ENCODE measurements at regions not wholly inside any gene's neighbourhood (a gene's known extent, or its start where the extent isn't known, plus 50 kb on each side); places are given as distances from the start of the nearest gene placed in this dataset.

DNA sequence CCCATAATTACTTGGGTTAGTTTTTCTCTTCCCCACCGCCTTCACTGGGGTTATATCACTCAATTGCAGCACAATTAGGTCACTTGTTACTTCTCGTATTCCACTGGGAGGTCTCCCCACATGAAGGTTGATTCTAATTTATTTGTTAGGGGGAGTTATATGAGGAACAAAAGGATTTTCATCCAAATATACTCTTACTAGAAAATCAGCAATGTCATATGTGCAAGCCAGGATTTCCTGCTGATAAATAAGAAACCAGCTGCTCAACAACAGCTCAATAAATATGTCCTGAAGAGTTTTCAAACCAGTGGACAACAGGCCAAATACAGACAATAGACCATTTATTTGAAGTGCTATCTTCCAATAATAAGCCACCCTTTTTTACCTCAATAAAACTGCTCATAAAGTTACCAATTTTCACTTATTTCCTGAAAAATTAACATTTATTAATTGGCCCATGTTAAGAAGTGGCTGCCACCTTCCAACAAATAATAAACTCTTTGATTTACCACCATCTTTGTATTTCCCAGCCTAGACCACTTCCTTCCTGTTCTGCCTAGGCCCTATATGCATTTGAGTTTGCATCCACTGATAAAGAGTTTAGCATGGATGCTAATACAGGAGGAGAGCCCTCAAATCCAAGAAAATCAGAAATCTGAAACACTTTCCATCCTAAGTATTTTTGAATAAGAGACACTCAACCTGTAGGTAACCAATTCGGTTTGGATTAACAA is 184.4 kb upstream of the SLC39A10 start:
- H3K27me3 ChIP-seq (ENCODE audit: control insufficient read depth in 1 of 2, insufficient read depth in 2 of 2, low read length in 2 of 2), result no peaks in the 10 kb centered on the region
- H3K27ac ChIP-seq (ENCODE audit: low read depth, low read length), result no peak overlapping the region
- H3K4me1 ChIP-seq (ENCODE audit: insufficient read depth, low read length), result no peaks in the 10 kb centered on the region
- H3K9me3 ChIP-seq (ENCODE audit: low read length), result no peaks in the 10 kb centered on the region
- H3K36me3 ChIP-seq (ENCODE audit: insufficient read depth, low read length), result no peaks in the 10 kb centered on the region
- no peak overlapping the region for H3K9ac ChIP-seq (ENCODE audit: low read length)
- H3K4me3 ChIP-seq (ENCODE audit: low read depth in 1 of 2, low read length in 2 of 2), result no peak overlapping the region

DNA sequence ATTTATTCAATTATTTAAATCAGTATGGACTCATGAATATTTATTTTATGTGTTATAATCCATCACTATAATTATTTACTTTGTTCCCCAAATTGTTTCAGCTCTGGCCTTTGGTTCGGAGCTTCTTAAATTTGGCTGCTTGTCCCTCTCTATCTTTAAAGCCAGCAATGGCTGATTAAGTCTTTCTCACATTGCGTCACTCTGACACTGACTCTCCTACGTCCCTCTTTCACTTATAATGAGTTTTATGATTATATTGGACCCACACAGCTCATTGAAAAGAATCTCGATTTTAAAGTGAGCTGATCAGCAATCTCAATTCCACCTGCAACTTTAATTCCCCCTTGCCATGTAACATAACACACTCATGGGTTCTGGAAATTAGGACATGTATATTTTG is 185.2 kb upstream of the SLC39A10 start:
- Histone ChIP-seq H3K27ac (ENCODE audit: low read depth, low read length) (no peak overlapping the region), H3K9ac (ENCODE audit: low read length) (no peak overlapping the region)

DNA sequence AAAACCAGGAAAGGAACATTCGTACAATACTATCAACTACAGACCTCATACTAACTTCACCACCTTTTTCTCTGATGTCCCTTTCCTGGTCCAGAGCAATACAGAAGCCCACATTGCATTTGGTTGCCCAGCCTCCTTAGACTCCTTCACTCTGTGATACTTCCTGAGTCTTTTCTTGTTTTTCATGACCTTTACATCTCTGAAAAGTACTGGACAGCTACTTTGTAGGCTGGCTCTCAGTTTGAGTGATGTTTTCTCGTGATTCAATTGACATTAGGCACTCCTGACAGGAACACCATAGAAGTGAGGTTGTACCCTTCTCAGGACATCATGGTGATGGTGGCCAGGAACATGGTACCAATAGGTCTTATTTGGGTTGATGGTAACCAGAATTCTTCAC is 185.9 kb upstream of the SLC39A10 start:
- Histone ChIP-seq H3K9ac (ENCODE audit: low read length) (no peak overlapping the region), H3K27ac (ENCODE audit: low read depth, low read length) (no peak overlapping the region), H3K27me3 (ENCODE audit: control insufficient read depth in 1 of 2, insufficient read depth in 2 of 2, low read length in 2 of 2) (no peaks in the 10 kb centered on the region), H3K4me1 (ENCODE audit: insufficient read depth, low read length) (no peaks in the 10 kb centered on the region), H3K36me3 (ENCODE audit: insufficient read depth, low read length) (no peaks in the 10 kb centered on the region), H3K9me3 (ENCODE audit: low read length) (no peaks in the 10 kb centered on the region), H3K4me3 (ENCODE audit: low read depth in 1 of 2, low read length in 2 of 2) (no peak overlapping the region)

More for the DNA sequence above, 185.2 kb upstream of the SLC39A10 start:
- Histone ChIP-seq H3K4me3 (ENCODE audit: low read depth in 1 of 2, low read length in 2 of 2) (no peak overlapping the region), H3K4me1 (ENCODE audit: insufficient read depth, low read length) (no peaks in the 10 kb centered on the region), H3K36me3 (ENCODE audit: insufficient read depth, low read length) (no peaks in the 10 kb centered on the region), H3K9me3 (ENCODE audit: low read length) (no peaks in the 10 kb centered on the region), H3K27me3 (ENCODE audit: control insufficient read depth in 1 of 2, insufficient read depth in 2 of 2, low read length in 2 of 2) (no peaks in the 10 kb centered on the region)

DNA sequence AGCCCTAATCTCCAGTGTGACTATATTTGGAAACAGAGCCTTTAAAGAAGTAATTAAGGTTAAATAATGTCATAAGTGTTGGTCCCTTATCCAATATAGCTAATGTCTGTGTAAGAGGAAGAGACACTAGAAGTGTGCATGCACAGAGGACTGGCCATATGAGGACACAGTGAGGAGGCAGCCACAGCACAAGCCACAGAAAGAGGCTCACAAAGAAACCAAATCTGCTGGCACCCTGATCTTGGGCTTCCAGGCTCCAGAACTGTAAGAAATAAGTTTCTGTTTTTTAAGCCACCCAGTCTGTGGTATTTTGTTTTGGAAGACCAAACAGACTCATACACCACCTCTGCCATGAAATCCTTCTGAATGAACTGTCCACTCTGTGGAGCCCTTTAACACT is 186.4 kb upstream of the SLC39A10 start:
- Histone ChIP-seq H3K4me3 (ENCODE audit: low read depth in 1 of 2, low read length in 2 of 2) (no peak overlapping the region), H3K9ac (ENCODE audit: low read length) (no peak overlapping the region), H3K9me3 (ENCODE audit: low read length) (no peaks in the 10 kb centered on the region), H3K27me3 (ENCODE audit: control insufficient read depth in 1 of 2, insufficient read depth in 2 of 2, low read length in 2 of 2) (no peaks in the 10 kb centered on the region), H3K27ac (ENCODE audit: low read depth, low read length) (no peak overlapping the region), H3K36me3 (ENCODE audit: insufficient read depth, low read length) (no peaks in the 10 kb centered on the region), H3K4me1 (ENCODE audit: insufficient read depth, low read length) (no peaks in the 10 kb centered on the region)

DNA sequence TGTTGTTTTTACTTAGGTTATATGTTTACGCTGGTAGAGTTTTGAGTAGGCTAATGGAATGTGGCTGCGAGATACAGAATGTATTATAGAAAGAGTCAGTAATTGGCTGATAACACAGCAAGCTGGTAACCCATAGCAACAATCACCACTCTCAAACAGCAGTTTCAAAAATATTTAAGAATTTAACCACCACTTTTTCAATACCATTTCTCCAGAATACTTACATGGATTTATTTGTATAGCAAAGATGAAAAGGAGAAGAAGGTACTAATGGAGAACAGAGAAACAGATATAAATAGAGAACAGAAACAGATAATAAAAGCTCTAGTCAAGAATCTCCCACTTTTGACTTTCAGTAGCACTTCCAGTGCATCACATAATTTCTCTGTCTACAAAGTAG is 188.3 kb upstream of the SLC39A10 start:
- Histone ChIP-seq H3K9ac (ENCODE audit: low read length) (no peak overlapping the region), H3K36me3 (ENCODE audit: insufficient read depth, low read length) (no peaks in the 10 kb centered on the region), H3K9me3 (ENCODE audit: low read length) (no peaks in the 10 kb centered on the region), H3K27ac (ENCODE audit: low read depth, low read length) (no peak overlapping the region), H3K27me3 (ENCODE audit: control insufficient read depth in 1 of 2, insufficient read depth in 2 of 2, low read length in 2 of 2) (no peaks in the 10 kb centered on the region), H3K4me1 (ENCODE audit: insufficient read depth, low read length) (no peaks in the 10 kb centered on the region), H3K4me3 (ENCODE audit: low read depth in 1 of 2, low read length in 2 of 2) (no peak overlapping the region)

DNA sequence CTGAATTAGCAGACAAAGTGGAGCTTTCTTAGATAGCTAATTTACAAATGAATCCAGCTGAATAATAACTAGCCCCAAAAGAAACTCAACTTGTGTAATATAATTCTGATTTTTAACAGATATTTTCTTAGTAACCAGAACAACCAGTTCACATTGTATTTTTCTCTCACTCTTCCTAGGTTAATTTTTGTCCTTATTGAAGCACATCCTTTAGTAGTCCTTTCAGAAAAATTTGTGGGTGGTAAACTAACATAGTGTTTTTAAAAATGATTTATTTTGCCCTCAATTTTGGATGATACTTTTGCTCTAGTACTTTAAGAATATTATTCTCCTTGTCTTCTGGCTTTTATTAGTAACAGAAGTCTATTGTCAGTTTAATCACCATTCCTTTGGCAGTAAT is 190.6 kb upstream of the SLC39A10 start:
- Histone ChIP-seq H3K4me1 (ENCODE audit: insufficient read depth, low read length) (no peaks in the 10 kb centered on the region), H3K9me3 (ENCODE audit: low read length) (no peaks in the 10 kb centered on the region), H3K36me3 (ENCODE audit: insufficient read depth, low read length) (no peaks in the 10 kb centered on the region), H3K4me3 (ENCODE audit: low read depth in 1 of 2, low read length in 2 of 2) (no peak overlapping the region), H3K27me3 (ENCODE audit: control insufficient read depth in 1 of 2, insufficient read depth in 2 of 2, low read length in 2 of 2) (no peaks in the 10 kb centered on the region), H3K27ac (ENCODE audit: low read depth, low read length) (no peak overlapping the region), H3K9ac (ENCODE audit: low read length) (no peak overlapping the region)

DNA sequence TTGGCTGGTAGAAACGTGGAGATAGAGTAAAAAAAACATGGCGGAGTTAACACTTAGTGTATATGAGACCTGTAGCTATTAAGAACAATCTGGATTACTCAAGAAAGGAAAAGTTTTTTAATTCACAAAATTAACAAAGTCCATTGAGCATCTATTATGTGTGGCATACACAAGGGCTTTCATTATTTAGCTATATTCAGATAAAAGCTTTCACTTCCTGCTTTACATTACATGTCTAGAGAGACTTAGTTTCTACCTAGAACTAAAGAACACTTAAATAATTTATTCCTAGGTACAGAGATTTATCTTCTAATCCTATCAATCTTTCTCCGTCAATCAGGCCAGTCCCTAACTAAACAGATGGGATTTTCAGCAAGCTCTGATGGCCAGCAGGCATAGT is 196.0 kb upstream of the SLC39A10 start:
- no peak overlapping the region for H3K4me3 ChIP-seq (ENCODE audit: low read depth in 1 of 2, low read length in 2 of 2)
- H3K27ac ChIP-seq (ENCODE audit: low read depth, low read length), result no peak overlapping the region
- no peaks in the 10 kb centered on the region for H3K36me3 ChIP-seq (ENCODE audit: insufficient read depth, low read length)
- H3K9me3 ChIP-seq (ENCODE audit: low read length), result no peaks in the 10 kb centered on the region
- no peaks in the 10 kb centered on the region for H3K27me3 ChIP-seq (ENCODE audit: control insufficient read depth in 1 of 2, insufficient read depth in 2 of 2, low read length in 2 of 2)
- no peak overlapping the region for H3K9ac ChIP-seq (ENCODE audit: low read length)
- H3K4me1 ChIP-seq (ENCODE audit: insufficient read depth, low read length), result no peaks in the 10 kb centered on the region

DNA sequence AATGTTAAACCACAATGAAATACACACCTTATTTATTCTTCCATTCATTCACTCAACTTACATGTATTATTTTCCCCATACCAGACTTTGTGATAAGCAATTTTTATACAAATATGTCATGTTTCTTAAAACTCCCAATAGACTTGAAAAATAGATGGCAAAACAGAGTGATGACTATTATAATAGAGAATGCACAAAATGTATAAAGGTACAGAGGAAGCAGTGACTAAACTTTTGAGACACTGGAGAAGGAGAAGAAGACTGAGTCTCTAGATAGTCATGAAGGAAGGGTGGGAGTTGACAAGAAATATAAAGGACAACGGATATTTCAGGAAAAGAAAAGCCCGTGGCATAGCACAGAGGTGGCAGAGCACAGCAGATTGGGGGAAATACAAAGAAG is 198.1 kb upstream of the SLC39A10 start:
- no peaks in the 10 kb centered on the region for H3K27me3 ChIP-seq (ENCODE audit: control insufficient read depth in 1 of 2, insufficient read depth in 2 of 2, low read length in 2 of 2)
- H3K27ac ChIP-seq (ENCODE audit: low read depth, low read length), result no peak overlapping the region
- H3K36me3 ChIP-seq (ENCODE audit: insufficient read depth, low read length), result no peaks in the 10 kb centered on the region
- H3K9ac ChIP-seq (ENCODE audit: low read length), result no peak overlapping the region
- H3K9me3 ChIP-seq (ENCODE audit: low read length), result no peaks in the 10 kb centered on the region
- H3K4me3 ChIP-seq (ENCODE audit: low read depth in 1 of 2, low read length in 2 of 2), result no peak overlapping the region
- H3K4me1 ChIP-seq (ENCODE audit: insufficient read depth, low read length), result no peaks in the 10 kb centered on the region

DNA sequence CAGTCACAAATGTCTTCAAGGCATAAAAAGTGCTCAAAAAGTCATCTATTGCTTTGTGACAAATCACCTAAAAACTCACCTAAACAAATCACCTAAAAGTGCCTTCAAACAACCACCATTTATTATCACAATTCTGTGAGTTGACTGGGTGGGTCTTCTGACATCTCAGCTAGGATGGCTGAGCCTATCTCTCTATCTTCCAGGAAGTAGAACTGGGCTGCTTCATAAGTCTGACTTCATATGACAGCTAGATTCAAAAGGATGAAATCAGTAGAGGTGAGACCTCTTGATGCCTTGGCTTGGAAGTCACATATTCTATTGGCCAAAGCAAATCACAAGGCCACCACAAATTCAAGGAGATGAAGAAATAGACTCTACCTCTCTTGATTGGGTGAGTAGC is 199.2 kb upstream of the SLC39A10 start:
- Histone ChIP-seq H3K36me3 (ENCODE audit: insufficient read depth, low read length) (no peaks in the 10 kb centered on the region), H3K27me3 (ENCODE audit: control insufficient read depth in 1 of 2, insufficient read depth in 2 of 2, low read length in 2 of 2) (no peaks in the 10 kb centered on the region), H3K9ac (ENCODE audit: low read length) (no peak overlapping the region), H3K27ac (ENCODE audit: low read depth, low read length) (no peak overlapping the region), H3K4me3 (ENCODE audit: low read depth in 1 of 2, low read length in 2 of 2) (no peak overlapping the region), H3K9me3 (ENCODE audit: low read length) (no peaks in the 10 kb centered on the region), H3K4me1 (ENCODE audit: insufficient read depth, low read length) (no peaks in the 10 kb centered on the region)

DNA sequence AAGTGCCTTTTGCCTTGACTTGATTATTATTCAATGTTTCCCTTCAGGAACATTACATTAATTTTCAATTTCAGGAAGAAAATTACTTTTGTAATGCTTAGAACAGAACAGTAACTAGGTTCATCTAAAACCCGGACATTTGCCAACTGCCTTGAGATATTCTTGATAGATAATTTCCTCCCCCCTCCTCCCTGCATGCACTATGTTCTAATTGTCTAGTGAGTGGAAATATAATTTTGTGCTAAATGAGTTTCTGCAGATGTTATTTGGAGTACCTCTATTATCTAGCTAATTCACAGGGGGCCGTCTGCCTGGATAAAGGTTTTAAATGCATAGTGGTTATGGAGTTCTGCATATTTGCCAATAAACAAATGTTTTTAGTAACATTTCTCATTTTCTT is 200.3 kb upstream of the SLC39A10 start:
- Histone ChIP-seq H3K9ac (ENCODE audit: low read length) (no peak overlapping the region), H3K27ac (ENCODE audit: low read depth, low read length) (no peak overlapping the region), H3K4me3 (ENCODE audit: low read depth in 1 of 2, low read length in 2 of 2) (no peak overlapping the region)

DNA sequence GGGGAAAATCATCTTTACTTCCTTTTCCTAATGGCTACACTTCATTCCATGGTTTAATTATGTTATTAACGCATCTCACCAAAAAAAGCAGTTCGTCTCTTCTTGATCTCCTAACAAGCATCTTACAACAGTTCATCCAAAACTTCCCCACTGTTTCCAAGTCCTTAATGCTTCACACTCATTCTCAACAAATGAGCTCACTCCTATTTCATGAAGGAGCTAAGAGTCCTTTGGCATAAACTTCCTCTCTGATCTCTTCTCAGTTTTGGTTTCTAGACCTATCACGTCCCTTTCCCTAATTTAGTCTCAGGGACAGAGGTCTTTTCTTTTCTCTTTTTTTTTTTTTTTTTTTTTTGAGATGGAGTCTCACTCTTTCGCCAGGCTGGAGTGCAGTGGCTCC is 205.9 kb upstream of the SLC39A10 start:
- Histone ChIP-seq H3K4me3 (ENCODE audit: low read depth in 1 of 2, low read length in 2 of 2) (no peak overlapping the region), H3K4me1 (ENCODE audit: insufficient read depth, low read length) (no peaks in the 10 kb centered on the region), H3K36me3 (ENCODE audit: insufficient read depth, low read length) (no peaks in the 10 kb centered on the region), H3K27me3 (ENCODE audit: control insufficient read depth in 1 of 2, insufficient read depth in 2 of 2, low read length in 2 of 2) (no peaks in the 10 kb centered on the region), H3K9ac (ENCODE audit: low read length) (no peak overlapping the region), H3K27ac (ENCODE audit: low read depth, low read length) (no peak overlapping the region), H3K9me3 (ENCODE audit: low read length) (no peaks in the 10 kb centered on the region)

More for the DNA sequence above, 200.3 kb upstream of the SLC39A10 start:
- no peaks in the 10 kb centered on the region for H3K27me3 ChIP-seq (ENCODE audit: control insufficient read depth in 1 of 2, insufficient read depth in 2 of 2, low read length in 2 of 2)
- no peaks in the 10 kb centered on the region for H3K9me3 ChIP-seq (ENCODE audit: low read length)
- H3K36me3 ChIP-seq (ENCODE audit: insufficient read depth, low read length), result no peaks in the 10 kb centered on the region
- no peaks in the 10 kb centered on the region for H3K4me1 ChIP-seq (ENCODE audit: insufficient read depth, low read length)

DNA sequence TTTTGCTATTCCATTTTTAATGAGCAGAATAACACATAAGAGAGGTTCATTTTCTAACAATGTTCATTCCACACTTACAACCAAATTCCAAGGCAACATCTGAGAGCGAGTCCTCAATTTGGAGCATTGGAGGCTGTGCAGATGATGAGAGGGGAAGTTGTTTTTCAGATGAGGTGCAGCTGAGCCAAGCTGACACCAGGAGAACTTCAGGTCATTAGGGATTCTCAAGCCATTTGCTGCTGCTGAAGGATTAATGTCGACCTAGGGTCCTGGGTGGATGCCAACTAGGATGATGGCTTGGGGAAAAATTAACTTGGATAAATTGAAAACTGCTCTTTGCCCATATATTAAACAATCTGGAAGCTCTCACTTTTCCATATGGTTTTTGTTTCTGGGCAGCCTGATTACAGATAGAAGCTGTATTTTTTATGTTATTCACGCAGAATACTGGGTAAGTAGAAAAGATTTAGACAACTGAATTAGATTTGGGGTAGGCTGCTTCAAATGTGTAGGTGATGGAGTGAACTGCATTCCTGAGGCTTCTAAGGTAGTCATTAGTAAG is 206.4 kb upstream of the SLC39A10 start:
- no peak overlapping the region for H3K4me3 ChIP-seq (ENCODE audit: low read depth in 1 of 2, low read length in 2 of 2)
- no peak overlapping the region for H3K9ac ChIP-seq (ENCODE audit: low read length)
- H3K36me3 ChIP-seq (ENCODE audit: insufficient read depth, low read length), result no peaks in the 10 kb centered on the region
- H3K27me3 ChIP-seq (ENCODE audit: control insufficient read depth in 1 of 2, insufficient read depth in 2 of 2, low read length in 2 of 2), result no peaks in the 10 kb centered on the region
- no peaks in the 10 kb centered on the region for H3K9me3 ChIP-seq (ENCODE audit: low read length)
- H3K27ac ChIP-seq (ENCODE audit: low read depth, low read length), result no peak overlapping the region
- H3K4me1 ChIP-seq (ENCODE audit: insufficient read depth, low read length), result no peaks in the 10 kb centered on the region

All from muscle layer of colon (tissue), 2 donors.